CD14-positive monocyte (primary cell): ENCODE measurements at regions not wholly inside any gene's neighbourhood (a gene's known extent, or its start where the extent isn't known, plus 50 kb on each side); places are given as distances from the start of the nearest gene placed in this dataset.

Experiments
- DNase-seq, 3 donors: peaks; one replicate each; pipeline ENCODE4 v3.0.0-alpha.2; 2011 to 2022
- H2AFZ ChIP-seq: 2 replicates; pipeline ENCODE4 v1.6.0; 2012; ENCODE audit warnings: mild to moderate bottlenecking, low read depth, low read length, inconsistent platforms; ENCODE audit not compliant: insufficient read depth, poor library complexity, severe bottlenecking
- H3K27ac ChIP-seq, 2 donors: 1 replicate in 1 of 2; 2 replicates in 1 of 2; pipeline ENCODE4 v1.5.1; 2012 to 2013; ENCODE audit warnings: low read length in 2 of 2, control low read depth in 1 of 2, inconsistent platforms in 1 of 2, low read depth in 1 of 2, mild to moderate bottlenecking in 1 of 2
- H3K27me3 ChIP-seq, 2 donors: one replicate each; pipeline versions ENCODE4 v1.6.0 to v1.6.1; 2011 to 2013; ENCODE audit warnings: low read length in 2 of 2; ENCODE audit not compliant: control insufficient read depth in 2 of 2, insufficient read depth in 2 of 2
- H3K36me3 ChIP-seq, 2 donors: replicated peaks in 1 of 2; 1 replicate in 1 of 2; 2 replicates in 1 of 2; pipeline versions ENCODE4 v1.5.1 to v1.6.1; 2012 to 2013; ENCODE audit warnings: low read length in 2 of 2, control low read depth in 1 of 2, inconsistent platforms in 1 of 2, mild to moderate bottlenecking in 1 of 2; ENCODE audit not compliant: insufficient read depth in 2 of 2, control insufficient read depth in 1 of 2
- H3K4me1 ChIP-seq, 2 donors: 1 replicate in 1 of 2; 2 replicates in 1 of 2; pipeline versions ENCODE4 v1.5.1 to v1.6.1; 2012 to 2013; ENCODE audit warnings: low read length in 2 of 2, control low read depth in 1 of 2, inconsistent platforms in 1 of 2, mild to moderate bottlenecking in 1 of 2, moderate library complexity in 1 of 2; ENCODE audit not compliant: insufficient read depth in 2 of 2, control insufficient read depth in 1 of 2
- H3K4me2 ChIP-seq: replicated peaks from 2 replicates; pipeline ENCODE3; 2012; ENCODE audit warnings: low read length, moderate library complexity, mild to moderate bottlenecking; ENCODE audit not compliant: poor library complexity, severe bottlenecking; ENCODE audit errors: extremely low read depth
- H3K4me3 ChIP-seq, 3 experiments: fragments of 200-600 bp in 1 of 3; sonication (generic) in 1 of 3; replicated peaks in 1 of 3; 1 replicate in 2 of 3; 2 replicates in 1 of 3; pipeline ENCODE4 v1.5.1; 2011 to 2013; ENCODE audit warnings: low read length in 3 of 3, mild to moderate bottlenecking in 3 of 3, control low read depth in 2 of 3, low read depth in 2 of 3, inconsistent platforms in 1 of 3, moderate library complexity in 1 of 3
- H3K79me2 ChIP-seq: 2 replicates; pipeline ENCODE4 v1.6.0; 2012; ENCODE audit warnings: mild to moderate bottlenecking, control low read depth, inconsistent platforms, low read length, moderate library complexity; ENCODE audit not compliant: insufficient read depth
- H3K9ac ChIP-seq: 2 replicates; pipeline ENCODE4 v1.6.0; 2017; ENCODE audit warnings: low read length, mild to moderate bottlenecking; ENCODE audit not compliant: insufficient read depth, poor library complexity, severe bottlenecking
- H3K9me3 ChIP-seq, 2 donors: replicated peaks in 1 of 2; 1 replicate in 1 of 2; 2 replicates in 1 of 2; pipeline versions ENCODE4 v1.5.1 to v1.6.1; 2012 to 2013; ENCODE audit warnings: low read length in 2 of 2, control low read depth in 1 of 2; ENCODE audit not compliant: control insufficient read depth in 1 of 2, insufficient read depth in 1 of 2
- H4K20me1 ChIP-seq: 2 replicates; pipeline ENCODE4 v1.6.0; 2012; ENCODE audit warnings: mild to moderate bottlenecking, low read length, control low read depth, moderate library complexity; ENCODE audit not compliant: insufficient read depth
- H3K27ac Mint-ChIP-seq, 7 donors: one replicate each; pipeline ENCODE4 v1.8.0; 2020; ENCODE audit warnings: mild to moderate bottlenecking in 7 of 7, mixed read lengths in 7 of 7, moderate library complexity in 6 of 7, inconsistent platforms in 2 of 7
- H3K27me3 Mint-ChIP-seq, 3 donors: one replicate each; pipeline ENCODE4 v1.8.0; 2021 to 2022; ENCODE audit warnings: low read depth in 3 of 3, mild to moderate bottlenecking in 3 of 3, mixed read lengths in 3 of 3, moderate library complexity in 3 of 3, inconsistent platforms in 1 of 3
- H3K36me3 Mint-ChIP-seq, 2 donors: one replicate each; pipeline ENCODE4 v1.8.0; 2020; ENCODE audit warnings: mixed read lengths in 2 of 2, inconsistent platforms in 1 of 2, mild to moderate bottlenecking in 1 of 2
- H3K4me1 Mint-ChIP-seq: one replicate; pipeline ENCODE4 v1.8.0; 2020; ENCODE audit warnings: mild to moderate bottlenecking, mixed read lengths
- H3K4me3 Mint-ChIP-seq, 2 donors: one replicate each; pipeline ENCODE4 v1.8.0; 2020; ENCODE audit warnings: mild to moderate bottlenecking in 2 of 2, mixed read lengths in 2 of 2, moderate library complexity in 1 of 2
- H3K9me3 Mint-ChIP-seq, 7 donors: one replicate each; pipeline ENCODE4 v1.8.0; 2020 to 2022; ENCODE audit warnings: mixed read lengths in 7 of 7, mild to moderate bottlenecking in 6 of 7, moderate library complexity in 6 of 7, inconsistent platforms in 2 of 7
- CTCF ChIP-seq: fragments of 200-600 bp; IDR thresholded peaks from one replicate; pipeline ENCODE4 v1.8.0; 2022; ENCODE audit warnings: antibody characterized with exemption, mild to moderate bottlenecking
- WGBS: methylation state at CpG from one replicate; pipeline ENCODE4 v1.1.5; 2013; ENCODE audit warnings: missing lambda C conversion rate; ENCODE audit not compliant: insufficient coverage; 5-methylcytosine and 5-hydroxymethylcytosine counted together
- intact Hi-C, 2 donors: fragments of 100-400 bp; cut with micrococcal nuclease; formaldehyde crosslinking; loops; one replicate each; pipeline versions ENCODE4 v1.15.0 to v1.15.1; 2023

GRCh38 chr6:144549837-144550747 is 265.0 kb downstream of the UTRN start:
- Mint-ChIP-seq H3K4me3 (no peak overlapping the region), H3K27ac (peak overlapping the region in 3 of 7 donors; percentile 0 to 14 (median 12)), H3K27me3 (no peaks in the 10 kb centered on the region), H3K36me3 (peaks cover 75 to 88% of the 10 kb centered on the region in 2 donors), H3K9me3 (peaks cover 0 to 2% (median 0%) of the 10 kb centered on the region in 7 donors), H3K4me1 (no peaks in the 10 kb centered on the region)
- no peak for DNase-seq
- H3K27ac ChIP-seq, result peak overlapping the region in 1 of 2 donors; percentile 4
- TF ChIP-seq CTCF, result no peak
- no peaks in the 10 kb centered on the region for H3K79me2 ChIP-seq
- H3K4me3 ChIP-seq, result no peak overlapping the region
- intact Hi-C loops, result no loop called here
- no peaks in the 10 kb centered on the region for H3K9me3 ChIP-seq
- H3K4me1 ChIP-seq, result no peaks in the 10 kb centered on the region
- no peak overlapping the region for H3K9ac ChIP-seq
- no peaks in the 10 kb centered on the region for H3K27me3 ChIP-seq
- H3K36me3 ChIP-seq, result peaks cover 79 to 99% of the 10 kb centered on the region in 2 donors
- no peak overlapping the region for H3K4me2 ChIP-seq
- 56% methylated on average over 1 of the region's 5 CpGs for WGBS
- no peaks in the 10 kb centered on the region for H4K20me1 ChIP-seq
- H2AFZ ChIP-seq, result no peak overlapping the region

GRCh38 chr6:144551339-144551738 is 266.2 kb downstream of the UTRN start:
- no peak overlapping the region for H3K4me3 ChIP-seq
- no peaks in the 10 kb centered on the region for H3K9me3 ChIP-seq
- no peaks in the 10 kb centered on the region for H3K27me3 Mint-ChIP-seq
- H3K36me3 ChIP-seq, result peaks cover 81 to 100% of the 10 kb centered on the region in 2 donors
- no peak overlapping the region for H3K4me3 Mint-ChIP-seq
- H3K36me3 Mint-ChIP-seq, result peaks cover 80 to 91% of the 10 kb centered on the region in 2 donors
- no peaks in the 10 kb centered on the region for H4K20me1 ChIP-seq
- no peaks in the 10 kb centered on the region for H3K27me3 ChIP-seq
- no peaks in the 10 kb centered on the region for H3K79me2 ChIP-seq
- no peaks in the 10 kb centered on the region for H3K4me1 ChIP-seq
- DNase-seq, result no peak
- no peak overlapping the region for H3K4me2 ChIP-seq
- TF ChIP-seq CTCF, result no peak
- peaks cover 0 to 2% (median 0%) of the 10 kb centered on the region in 7 donors for H3K9me3 Mint-ChIP-seq
- no peak overlapping the region for H3K27ac Mint-ChIP-seq
- H3K9ac ChIP-seq, result no peak overlapping the region
- H2AFZ ChIP-seq, result no peak overlapping the region
- no CpG with 5 or more reads among the region's 1 CpG for WGBS
- H3K27ac ChIP-seq, result no peak overlapping the region
- intact Hi-C loops, result no loop called here
- no peaks in the 10 kb centered on the region for H3K4me1 Mint-ChIP-seq
